ENCODE measurements at regions not wholly inside any gene's neighbourhood (a gene's known extent, or its start where the extent isn't known, plus 50 kb on each side); places are given as distances from the start of the nearest gene placed in this dataset.

DNA sequence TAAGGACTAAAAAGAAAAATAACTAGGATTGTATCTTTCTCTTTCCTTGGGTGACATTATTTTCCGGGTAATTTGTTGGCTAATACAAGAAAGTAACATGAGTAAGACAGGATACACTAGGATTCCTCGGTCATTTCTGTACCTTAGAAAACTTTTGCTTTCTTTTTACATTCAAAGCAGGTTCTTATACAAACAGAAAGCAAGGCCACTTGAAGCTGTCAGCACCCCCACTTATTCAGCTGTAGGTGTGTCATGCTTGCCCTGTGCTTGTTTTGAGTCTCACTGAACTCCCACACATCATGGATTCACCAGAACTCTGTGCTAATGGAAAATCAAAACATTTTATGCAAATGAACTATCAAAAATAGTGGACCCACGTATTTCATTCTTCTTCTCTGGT, 266.8 kb upstream of the CLEC14A start:
- no peak overlapping the region for H3K27ac ChIP-seq (ENCODE audit: low read depth, low read length)
- peaks cover 9% of the 10 kb centered on the region for H3K4me1 ChIP-seq (ENCODE audit: control insufficient read depth, insufficient read depth, low read length)
- no peaks in the 10 kb centered on the region for H3K27me3 ChIP-seq (ENCODE audit: control insufficient read depth, insufficient read depth, low read length)
- H3K9ac ChIP-seq (ENCODE audit: low read length), result no peak overlapping the region
- no peaks in the 10 kb centered on the region for H3K36me3 ChIP-seq (ENCODE audit: control insufficient read depth, insufficient read depth, low read length)
- H3K4me3 ChIP-seq (ENCODE audit: low read depth, low read length), result no peak overlapping the region
- H3K9me3 ChIP-seq (ENCODE audit: control insufficient read depth, insufficient read depth, low read depth, low read length), result no peaks in the 10 kb centered on the region

DNA sequence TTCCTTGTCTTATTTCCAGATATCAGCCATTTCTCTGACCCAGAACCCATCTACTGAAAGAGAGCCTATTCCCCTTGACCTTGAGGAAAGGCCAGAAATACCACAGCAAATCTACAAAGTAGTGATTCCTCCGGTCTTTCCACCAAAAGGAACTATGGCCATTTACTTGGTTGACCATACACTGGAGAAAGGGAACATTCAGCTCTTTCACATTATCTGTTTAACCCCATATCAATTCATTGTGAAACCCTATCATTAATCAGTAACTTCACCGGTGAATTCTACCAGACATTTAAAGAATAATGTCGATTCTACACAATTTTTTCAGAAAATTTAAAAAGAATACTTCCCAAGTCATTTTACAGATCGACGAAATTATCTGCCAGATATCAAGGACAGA, 265.7 kb upstream of the CLEC14A start:
- Histone ChIP-seq H3K4me3 (ENCODE audit: low read depth, low read length) (no peak overlapping the region), H3K27me3 (ENCODE audit: control insufficient read depth, insufficient read depth, low read length) (no peaks in the 10 kb centered on the region), H3K36me3 (ENCODE audit: control insufficient read depth, insufficient read depth, low read length) (no peaks in the 10 kb centered on the region), H3K4me1 (ENCODE audit: control insufficient read depth, insufficient read depth, low read length) (peaks cover 9% of the 10 kb centered on the region), H3K9me3 (ENCODE audit: control insufficient read depth, insufficient read depth, low read depth, low read length) (no peaks in the 10 kb centered on the region), H3K27ac (ENCODE audit: low read depth, low read length) (no peak overlapping the region), H3K9ac (ENCODE audit: low read length) (no peak overlapping the region)

DNA sequence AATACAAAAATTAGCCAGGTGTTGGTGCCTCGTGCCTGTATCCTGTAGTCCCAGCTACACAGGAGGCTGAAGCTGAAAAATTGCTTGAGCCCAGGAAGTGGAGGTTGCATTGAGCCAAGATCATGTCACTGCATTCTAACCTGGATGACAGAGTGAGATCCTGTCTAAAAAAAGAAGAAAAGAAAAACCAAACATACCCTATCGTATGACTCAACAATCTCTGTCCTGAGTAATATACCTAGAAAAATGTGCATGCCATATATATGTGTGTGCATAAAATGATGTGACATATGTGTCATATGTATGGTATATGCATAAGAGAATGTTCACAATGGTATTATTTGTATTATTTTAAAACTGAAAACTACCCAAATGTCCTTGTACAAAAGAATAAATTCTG, 261.5 kb upstream of the CLEC14A start:
- no peaks in the 10 kb centered on the region for H3K27me3 ChIP-seq (ENCODE audit: control insufficient read depth, insufficient read depth, low read length)
- no peaks in the 10 kb centered on the region for H3K9me3 ChIP-seq (ENCODE audit: control insufficient read depth, insufficient read depth, low read depth, low read length)
- no peak overlapping the region for H3K4me3 ChIP-seq (ENCODE audit: low read depth, low read length)
- H3K9ac ChIP-seq (ENCODE audit: low read length), result no peak overlapping the region
- H3K4me1 ChIP-seq (ENCODE audit: control insufficient read depth, insufficient read depth, low read length), result no peaks in the 10 kb centered on the region
- no peak overlapping the region for H3K27ac ChIP-seq (ENCODE audit: low read depth, low read length)
- no peaks in the 10 kb centered on the region for H3K36me3 ChIP-seq (ENCODE audit: control insufficient read depth, insufficient read depth, low read length)

DNA sequence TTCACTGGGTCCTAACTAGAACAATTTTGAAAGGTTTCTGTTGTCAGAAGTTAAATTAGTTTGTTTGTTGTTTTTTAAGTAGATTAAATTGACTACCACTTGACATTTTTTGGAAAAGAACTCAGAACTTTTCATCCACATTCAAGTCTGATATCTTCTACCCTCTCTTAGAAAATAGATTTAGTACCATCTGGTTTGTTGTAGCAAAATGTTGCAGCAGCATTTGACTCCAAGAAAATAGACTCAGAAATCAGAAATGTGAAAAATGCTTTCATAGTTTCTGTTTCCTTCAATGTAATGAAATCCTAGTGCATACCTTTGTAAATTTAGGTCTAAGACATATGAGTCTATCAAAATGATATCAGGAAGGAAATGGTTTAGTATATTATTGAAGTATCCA, 256.3 kb upstream of the CLEC14A start:
- no peak overlapping the region for H3K4me3 ChIP-seq (ENCODE audit: low read depth, low read length)
- H3K9ac ChIP-seq (ENCODE audit: low read length), result no peak overlapping the region
- H3K4me1 ChIP-seq (ENCODE audit: control insufficient read depth, insufficient read depth, low read length), result no peaks in the 10 kb centered on the region
- no peaks in the 10 kb centered on the region for H3K36me3 ChIP-seq (ENCODE audit: control insufficient read depth, insufficient read depth, low read length)
- no peaks in the 10 kb centered on the region for H3K9me3 ChIP-seq (ENCODE audit: control insufficient read depth, insufficient read depth, low read depth, low read length)
- H3K27me3 ChIP-seq (ENCODE audit: control insufficient read depth, insufficient read depth, low read length), result no peaks in the 10 kb centered on the region
- H3K27ac ChIP-seq (ENCODE audit: low read depth, low read length), result no peak overlapping the region

DNA sequence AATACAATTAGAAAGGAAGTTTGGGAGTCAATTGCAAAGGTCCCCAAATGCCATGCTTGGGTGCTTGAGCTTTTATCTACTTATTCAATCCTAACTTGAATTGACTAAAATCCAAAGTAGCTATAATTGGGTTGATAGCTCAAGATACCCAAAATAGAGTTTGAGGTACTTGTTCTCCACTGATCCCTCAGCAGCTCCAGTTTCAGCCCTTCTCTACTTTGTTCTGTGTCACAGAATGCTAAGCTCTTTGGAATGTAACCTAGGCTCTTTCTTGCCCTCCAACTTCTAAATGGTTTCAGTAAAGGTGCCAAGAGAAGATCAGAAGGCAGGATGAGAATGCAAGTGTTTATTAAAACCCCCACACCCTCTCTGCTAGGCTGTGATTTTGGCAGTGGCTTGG, 251.4 kb upstream of the CLEC14A start:
- Histone ChIP-seq H3K9me3 (ENCODE audit: control insufficient read depth, insufficient read depth, low read depth, low read length) (no peaks in the 10 kb centered on the region), H3K4me1 (ENCODE audit: control insufficient read depth, insufficient read depth, low read length) (no peaks in the 10 kb centered on the region), H3K27ac (ENCODE audit: low read depth, low read length) (no peak overlapping the region), H3K4me3 (ENCODE audit: low read depth, low read length) (no peak overlapping the region), H3K27me3 (ENCODE audit: control insufficient read depth, insufficient read depth, low read length) (no peaks in the 10 kb centered on the region), H3K9ac (ENCODE audit: low read length) (no peak overlapping the region), H3K36me3 (ENCODE audit: control insufficient read depth, insufficient read depth, low read length) (no peaks in the 10 kb centered on the region)

DNA sequence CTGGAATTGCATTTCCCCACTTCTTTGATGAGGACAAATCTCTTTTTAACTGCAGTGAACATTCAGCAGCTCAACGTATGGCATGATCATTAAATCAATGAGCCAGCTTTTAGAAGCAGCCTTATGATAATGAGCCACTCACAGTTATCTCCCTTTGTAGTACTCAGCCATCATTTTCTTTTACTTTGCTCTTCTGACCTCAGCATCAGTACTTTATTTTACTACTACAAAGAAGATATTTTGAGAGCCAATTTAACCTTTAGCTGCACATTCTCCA, 250.0 kb upstream of the CLEC14A start:
- Histone ChIP-seq H3K36me3 (ENCODE audit: control insufficient read depth, insufficient read depth, low read length) (no peaks in the 10 kb centered on the region), H3K27ac (ENCODE audit: low read depth, low read length) (no peak overlapping the region), H3K4me1 (ENCODE audit: control insufficient read depth, insufficient read depth, low read length) (no peaks in the 10 kb centered on the region), H3K9ac (ENCODE audit: low read length) (no peak overlapping the region), H3K4me3 (ENCODE audit: low read depth, low read length) (no peak overlapping the region), H3K27me3 (ENCODE audit: control insufficient read depth, insufficient read depth, low read length) (no peaks in the 10 kb centered on the region), H3K9me3 (ENCODE audit: control insufficient read depth, insufficient read depth, low read depth, low read length) (no peaks in the 10 kb centered on the region)

DNA sequence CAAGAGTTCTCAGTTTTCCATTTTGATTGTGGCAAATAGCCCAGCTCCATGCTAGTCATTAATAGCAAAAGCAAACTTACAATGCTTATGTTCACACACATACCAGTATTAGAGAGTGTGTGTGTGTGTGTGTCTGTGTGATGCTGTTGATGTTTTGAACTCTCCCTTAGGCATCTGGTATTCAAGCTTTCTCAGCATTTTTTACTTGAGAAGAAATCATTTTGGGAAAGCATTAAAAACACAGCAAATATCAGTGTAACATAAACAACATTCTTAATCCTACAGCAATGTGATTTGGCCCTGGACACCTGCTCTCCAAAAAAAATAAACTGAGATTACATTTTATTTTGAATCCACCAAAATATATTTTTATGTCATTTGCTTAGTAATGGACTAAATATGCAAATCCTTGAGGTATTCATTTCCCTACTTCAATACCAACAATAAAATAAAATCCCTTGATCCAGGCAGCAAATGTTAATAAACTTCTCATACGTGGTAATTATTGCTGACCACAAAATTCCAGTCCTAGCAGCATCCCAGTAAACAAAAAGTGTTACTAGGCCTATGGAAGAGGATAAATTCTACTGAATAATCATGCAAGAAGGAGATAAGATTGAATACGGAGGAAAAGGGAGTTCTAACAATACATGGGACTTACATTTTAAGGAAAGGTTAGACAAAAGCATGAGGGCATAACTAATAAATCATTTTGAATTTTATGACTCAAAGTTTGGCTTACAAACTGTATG, 249.5 kb upstream of the CLEC14A start:
- no peaks in the 10 kb centered on the region for H3K9me3 ChIP-seq (ENCODE audit: control insufficient read depth, insufficient read depth, low read depth, low read length)
- no peak overlapping the region for H3K9ac ChIP-seq (ENCODE audit: low read length)
- H3K36me3 ChIP-seq (ENCODE audit: control insufficient read depth, insufficient read depth, low read length), result no peaks in the 10 kb centered on the region
- no peaks in the 10 kb centered on the region for H3K27me3 ChIP-seq (ENCODE audit: control insufficient read depth, insufficient read depth, low read length)
- no peak overlapping the region for H3K27ac ChIP-seq (ENCODE audit: low read depth, low read length)
- no peaks in the 10 kb centered on the region for H3K4me1 ChIP-seq (ENCODE audit: control insufficient read depth, insufficient read depth, low read length)
- no peak overlapping the region for H3K4me3 ChIP-seq (ENCODE audit: low read depth, low read length)

DNA sequence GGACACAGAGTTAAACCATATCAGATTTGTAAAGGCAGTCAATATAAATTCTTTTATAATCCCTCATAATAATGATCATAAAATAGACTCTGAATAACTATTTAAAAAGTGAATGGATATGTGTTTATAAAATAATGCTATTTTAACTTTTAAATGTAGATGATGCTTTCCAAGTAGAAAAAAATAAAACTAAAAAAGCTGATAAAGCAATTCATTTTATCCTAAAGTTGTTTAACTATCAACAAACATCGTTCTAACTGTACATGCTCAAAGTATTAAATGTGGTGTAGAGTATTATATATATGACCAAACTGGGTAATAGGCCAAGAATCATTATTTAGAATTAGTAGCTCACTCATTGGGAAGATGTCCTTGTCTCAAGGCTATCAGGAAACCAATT, 248.3 kb upstream of the CLEC14A start:
- no peak overlapping the region for H3K4me3 ChIP-seq (ENCODE audit: low read depth, low read length)
- H3K27ac ChIP-seq (ENCODE audit: low read depth, low read length), result no peak overlapping the region
- H3K9me3 ChIP-seq (ENCODE audit: control insufficient read depth, insufficient read depth, low read depth, low read length), result no peaks in the 10 kb centered on the region
- no peaks in the 10 kb centered on the region for H3K4me1 ChIP-seq (ENCODE audit: control insufficient read depth, insufficient read depth, low read length)
- no peaks in the 10 kb centered on the region for H3K27me3 ChIP-seq (ENCODE audit: control insufficient read depth, insufficient read depth, low read length)
- no peaks in the 10 kb centered on the region for H3K36me3 ChIP-seq (ENCODE audit: control insufficient read depth, insufficient read depth, low read length)
- H3K9ac ChIP-seq (ENCODE audit: low read length), result no peak overlapping the region

DNA sequence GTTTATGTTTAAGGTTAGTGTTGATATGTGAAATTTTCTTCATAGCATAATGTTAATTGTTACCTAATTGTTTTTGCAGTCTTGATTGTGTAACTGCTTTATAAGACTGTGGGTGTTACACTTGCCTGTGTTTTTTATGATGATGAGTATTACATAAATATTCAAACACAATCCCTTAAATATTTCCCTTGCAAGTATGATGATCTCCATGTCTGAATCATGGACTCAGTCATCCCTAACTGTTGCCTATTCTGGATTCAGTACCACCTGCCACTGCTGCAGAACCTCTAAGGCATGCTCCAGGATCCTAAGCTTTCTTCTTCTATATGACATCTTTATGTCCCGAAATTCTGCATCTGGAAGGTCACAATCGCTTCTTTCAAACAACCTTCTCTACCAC, 246.3 kb upstream of the CLEC14A start:
- Histone ChIP-seq H3K4me1 (ENCODE audit: control insufficient read depth, insufficient read depth, low read length) (no peaks in the 10 kb centered on the region), H3K36me3 (ENCODE audit: control insufficient read depth, insufficient read depth, low read length) (no peaks in the 10 kb centered on the region), H3K27ac (ENCODE audit: low read depth, low read length) (no peak overlapping the region), H3K4me3 (ENCODE audit: low read depth, low read length) (no peak overlapping the region), H3K27me3 (ENCODE audit: control insufficient read depth, insufficient read depth, low read length) (no peaks in the 10 kb centered on the region), H3K9ac (ENCODE audit: low read length) (no peak overlapping the region), H3K9me3 (ENCODE audit: control insufficient read depth, insufficient read depth, low read depth, low read length) (no peaks in the 10 kb centered on the region)

DNA sequence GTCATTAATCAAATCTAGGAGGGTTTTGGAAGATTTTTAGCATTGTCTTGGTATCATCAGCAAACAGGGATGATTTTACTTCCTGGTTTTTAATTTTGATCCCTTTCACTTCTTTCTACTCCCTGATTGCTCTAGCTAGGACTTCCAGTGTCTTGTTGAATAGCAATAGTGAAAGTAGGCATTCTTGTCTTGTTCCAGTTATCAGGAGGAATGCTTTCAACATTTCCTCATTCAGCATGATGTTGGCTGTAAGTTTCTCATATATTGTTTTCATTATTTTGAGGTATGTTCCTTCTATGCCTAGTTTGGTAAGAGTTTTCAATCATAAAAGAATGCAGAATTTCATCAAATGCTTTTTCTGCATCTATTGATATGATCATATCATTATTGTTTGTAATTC, 244.2 kb upstream of the CLEC14A start:
- H3K4me1 ChIP-seq (ENCODE audit: control insufficient read depth, insufficient read depth, low read length), result no peaks in the 10 kb centered on the region
- no peak overlapping the region for H3K27ac ChIP-seq (ENCODE audit: low read depth, low read length)
- H3K4me3 ChIP-seq (ENCODE audit: low read depth, low read length), result no peak overlapping the region
- no peaks in the 10 kb centered on the region for H3K27me3 ChIP-seq (ENCODE audit: control insufficient read depth, insufficient read depth, low read length)
- H3K36me3 ChIP-seq (ENCODE audit: control insufficient read depth, insufficient read depth, low read length), result no peaks in the 10 kb centered on the region
- H3K9me3 ChIP-seq (ENCODE audit: control insufficient read depth, insufficient read depth, low read depth, low read length), result no peaks in the 10 kb centered on the region
- H3K9ac ChIP-seq (ENCODE audit: low read length), result no peak overlapping the region

DNA sequence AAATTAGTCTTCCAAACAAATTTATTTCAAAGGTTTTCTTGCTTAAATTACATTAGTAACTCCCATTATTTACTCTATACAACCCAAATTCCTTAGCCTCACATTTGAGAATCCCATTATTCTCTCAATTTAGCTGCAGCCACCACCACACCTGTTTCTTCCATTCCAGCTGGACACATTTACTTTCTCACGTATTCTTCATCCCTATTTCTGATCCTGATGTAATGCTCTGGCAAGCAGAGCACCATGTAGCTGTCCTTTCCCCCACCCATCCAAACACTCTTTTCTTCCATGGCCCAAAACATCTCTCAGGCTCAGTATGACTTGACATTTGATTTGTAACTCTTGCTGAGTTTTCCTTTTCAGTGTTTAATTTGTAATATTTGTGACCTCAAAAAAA, 240.2 kb upstream of the CLEC14A start:
- Histone ChIP-seq H3K9me3 (ENCODE audit: control insufficient read depth, insufficient read depth, low read depth, low read length) (no peaks in the 10 kb centered on the region), H3K9ac (ENCODE audit: low read length) (no peak overlapping the region), H3K27me3 (ENCODE audit: control insufficient read depth, insufficient read depth, low read length) (no peaks in the 10 kb centered on the region), H3K27ac (ENCODE audit: low read depth, low read length) (no peak overlapping the region), H3K36me3 (ENCODE audit: control insufficient read depth, insufficient read depth, low read length) (no peaks in the 10 kb centered on the region), H3K4me1 (ENCODE audit: control insufficient read depth, insufficient read depth, low read length) (no peaks in the 10 kb centered on the region), H3K4me3 (ENCODE audit: low read depth, low read length) (no peak overlapping the region)

DNA sequence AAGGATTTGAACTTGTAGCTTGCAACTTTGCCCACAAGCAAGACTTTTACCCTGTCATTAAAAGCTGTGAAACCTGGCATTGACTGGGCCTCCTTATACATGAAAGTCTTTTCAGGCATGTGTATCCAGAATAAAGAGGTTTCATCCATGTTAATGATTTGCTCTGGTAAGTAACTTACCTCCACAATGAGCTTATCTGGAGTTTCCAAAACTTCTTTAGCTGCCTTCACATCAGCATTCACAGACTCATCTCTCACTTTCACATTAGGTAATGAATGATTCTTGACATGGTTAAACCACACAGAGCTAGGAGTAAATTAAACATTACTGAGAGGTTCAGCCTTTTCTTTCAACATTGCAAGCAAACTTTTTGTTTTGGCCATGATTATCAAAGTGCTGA, 234.4 kb upstream of the CLEC14A start:
- Histone ChIP-seq H3K27me3 (ENCODE audit: control insufficient read depth, insufficient read depth, low read length) (no peaks in the 10 kb centered on the region), H3K9ac (ENCODE audit: low read length) (no peak overlapping the region)

More for the DNA sequence above, 234.4 kb upstream of the CLEC14A start:
- no peak overlapping the region for H3K27ac ChIP-seq (ENCODE audit: low read depth, low read length)
- H3K9me3 ChIP-seq (ENCODE audit: control insufficient read depth, insufficient read depth, low read depth, low read length), result no peaks in the 10 kb centered on the region
- H3K36me3 ChIP-seq (ENCODE audit: control insufficient read depth, insufficient read depth, low read length), result no peaks in the 10 kb centered on the region
- no peak overlapping the region for H3K4me3 ChIP-seq (ENCODE audit: low read depth, low read length)
- H3K4me1 ChIP-seq (ENCODE audit: control insufficient read depth, insufficient read depth, low read length), result no peaks in the 10 kb centered on the region

All from HUES6 (cell line).